ENCODE measurements at regions not wholly inside any gene's neighbourhood (a gene's known extent, or its start where the extent isn't known, plus 50 kb on each side); places are given as distances from the start of the nearest gene placed in this dataset.
"Not testable (repeated sequence)": the region's sequence is repeated elsewhere in the genome, so short reads cannot be mapped to it uniquely, and the experiment has no call there.

GRCh38 chr10:78096486-78096885 lies 62.8 kb downstream of the RPS24 start:
- TF ChIP-seq CTCF (IDR thresholded peaks at IDR 0.05); EZH2 (IDR thresholded peaks at IDR 0.05; ENCODE audit: borderline replicate concordance, insufficient read depth, low read depth, low read length, poor library complexity, severe bottlenecking): not testable (repeated sequence)
